Embryonic facial prominence (tissue), 1 donor: ENCODE measurements at regions not wholly inside any gene's neighbourhood (a gene's known extent, or its start where the extent isn't known, plus 50 kb on each side); places are given as distances from the start of the nearest gene placed in this dataset.

Experiments used
- DNase-seq: peaks from one replicate; pipeline ENCODE4 v3.0.0-alpha.2; 2016; ENCODE audit errors: extremely low spot score

GRCh38 chr13:79671420-79671819 lies 190.5 kb downstream of the NDFIP2 start:
- no peak for DNase-seq

DNA sequence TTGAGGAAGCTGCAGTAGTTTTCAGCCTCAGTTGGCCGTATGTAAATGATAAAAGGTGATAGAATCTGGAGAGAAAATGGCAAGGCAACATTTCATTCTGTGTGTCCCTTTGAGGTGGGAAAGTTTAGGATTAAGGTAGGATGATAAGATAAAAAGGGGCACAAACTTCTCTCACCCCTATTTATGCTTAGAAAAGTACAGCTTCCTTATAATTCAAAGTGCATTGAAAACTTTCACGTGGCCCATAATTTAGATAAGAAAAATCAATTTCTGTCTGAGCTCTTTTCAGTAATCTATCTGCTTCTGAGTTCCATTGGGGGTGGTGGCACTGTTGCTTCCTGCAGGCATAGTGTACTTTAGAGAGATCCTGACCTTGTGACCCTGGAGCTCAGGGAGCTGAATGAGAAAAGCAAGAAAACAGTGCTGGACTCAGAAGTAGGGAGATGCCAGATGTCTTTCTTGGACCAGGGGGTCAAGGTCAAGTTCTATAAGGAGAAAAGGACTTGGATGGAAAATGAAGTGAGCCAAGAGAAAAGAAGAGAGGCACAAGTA lies 187.3 kb downstream of the NDFIP2 start:
- no peak for DNase-seq

DNA sequence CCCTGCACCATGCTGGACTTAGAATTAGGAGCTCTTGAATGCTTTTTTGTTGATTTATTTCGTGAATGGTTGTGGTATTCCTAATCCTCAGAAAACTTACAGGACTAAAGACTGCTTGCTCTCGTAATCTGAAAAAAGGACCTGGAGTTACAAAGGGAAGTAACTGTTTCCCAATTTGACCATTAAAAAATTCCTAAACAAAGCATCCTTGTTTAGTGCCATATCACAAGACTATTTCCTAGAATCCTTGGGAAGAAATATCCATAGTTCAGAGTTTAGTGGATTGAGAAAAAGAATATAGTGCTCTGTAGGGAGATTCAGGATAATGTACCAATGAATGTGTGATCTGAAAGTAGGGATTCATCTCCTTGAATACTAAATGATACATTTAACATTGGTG lies 186.8 kb downstream of the NDFIP2 start:
- no peak for DNase-seq

DNA sequence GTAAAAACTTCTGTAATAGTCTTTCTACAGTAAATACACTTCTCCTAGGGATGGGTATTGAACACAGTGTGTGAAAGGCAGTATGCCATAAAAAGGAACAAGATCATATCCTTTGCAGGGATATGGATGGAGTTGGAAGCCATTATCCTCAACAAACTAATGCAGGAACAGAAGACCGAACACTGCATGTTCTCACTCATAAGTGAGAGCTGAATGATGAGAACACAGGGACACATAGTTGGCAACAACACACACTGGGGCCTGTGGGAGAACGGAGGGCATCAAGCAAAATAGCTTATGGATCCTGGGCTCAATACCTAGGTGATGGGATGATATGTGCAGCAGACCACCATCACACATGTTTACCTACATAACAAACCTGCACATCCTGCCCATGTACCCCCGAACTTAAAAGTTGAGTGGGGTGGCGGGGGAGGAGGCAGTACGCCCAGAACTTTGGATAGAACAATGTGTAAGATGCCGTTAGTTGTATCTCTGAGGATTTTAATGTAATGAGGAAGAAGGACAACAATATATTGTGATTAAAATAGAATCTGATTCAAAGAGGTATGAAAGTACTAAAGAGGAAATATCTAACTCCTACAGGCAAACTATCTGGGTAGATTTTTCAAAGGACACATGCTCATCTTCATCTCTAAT lies 183.2 kb downstream of the NDFIP2 start:
- DNase-seq, result no peak

DNA sequence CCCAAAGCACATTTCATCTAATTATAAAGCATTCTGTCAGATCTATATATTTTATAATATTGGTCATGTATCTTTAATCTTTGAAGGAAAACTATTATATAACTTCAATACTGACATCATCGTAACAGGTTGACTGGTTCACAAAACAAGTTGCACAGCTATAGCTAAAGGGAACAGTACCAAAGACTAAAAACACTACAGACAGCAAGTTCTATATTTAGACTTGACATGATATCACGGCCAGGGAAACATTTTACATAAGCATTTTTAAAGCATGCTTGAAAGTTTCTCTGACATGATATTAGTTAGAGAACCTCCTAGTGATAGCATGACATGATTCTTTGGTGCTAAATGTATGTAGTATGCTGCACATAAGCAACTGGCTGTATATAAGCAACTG lies 182.5 kb downstream of the NDFIP2 start:
- DNase-seq, result no peak

DNA sequence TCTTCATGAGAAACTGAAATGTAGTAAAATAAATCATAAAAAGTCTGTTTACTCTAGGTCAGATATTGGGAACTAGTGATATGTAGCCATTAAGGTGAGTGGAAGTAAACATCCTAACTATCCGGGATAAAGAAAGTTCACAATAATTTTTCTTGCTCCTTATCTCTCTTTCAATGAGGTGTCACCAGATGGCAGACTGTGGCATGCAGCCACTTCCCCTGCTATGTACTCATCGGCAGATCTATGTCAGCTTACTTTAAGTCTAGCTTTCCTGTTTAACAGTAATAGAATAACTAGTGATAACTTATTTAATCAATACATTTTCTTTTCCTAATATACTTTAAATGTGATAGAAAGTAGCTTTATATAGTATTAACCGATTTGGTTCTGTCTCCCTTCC lies 181.9 kb downstream of the NDFIP2 start:
- DNase-seq, result no peak

GRCh38 chr13:79660361-79660760 lies 179.4 kb downstream of the NDFIP2 start:
- DNase-seq, result no peak

DNA sequence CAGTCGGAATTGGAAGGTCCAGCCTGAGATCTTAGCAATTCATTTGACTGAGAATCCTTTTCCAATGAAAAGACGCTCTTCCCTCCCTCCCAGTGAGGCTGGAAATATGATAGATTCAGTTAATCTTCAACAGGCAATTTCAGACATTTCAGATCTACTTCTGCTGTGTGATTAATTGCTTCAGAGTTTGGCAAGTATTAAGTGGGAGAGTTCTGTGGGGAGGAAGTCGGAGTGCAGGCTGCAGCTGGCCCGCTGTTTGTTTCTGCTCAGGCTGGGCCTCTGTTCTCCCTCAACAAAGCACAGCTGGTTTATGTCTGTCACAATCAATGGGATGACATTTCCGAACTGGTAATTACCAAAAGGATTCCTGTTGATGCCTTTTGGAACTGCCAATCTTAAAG lies 178.2 kb downstream of the NDFIP2 start:
- no peak for DNase-seq

DNA sequence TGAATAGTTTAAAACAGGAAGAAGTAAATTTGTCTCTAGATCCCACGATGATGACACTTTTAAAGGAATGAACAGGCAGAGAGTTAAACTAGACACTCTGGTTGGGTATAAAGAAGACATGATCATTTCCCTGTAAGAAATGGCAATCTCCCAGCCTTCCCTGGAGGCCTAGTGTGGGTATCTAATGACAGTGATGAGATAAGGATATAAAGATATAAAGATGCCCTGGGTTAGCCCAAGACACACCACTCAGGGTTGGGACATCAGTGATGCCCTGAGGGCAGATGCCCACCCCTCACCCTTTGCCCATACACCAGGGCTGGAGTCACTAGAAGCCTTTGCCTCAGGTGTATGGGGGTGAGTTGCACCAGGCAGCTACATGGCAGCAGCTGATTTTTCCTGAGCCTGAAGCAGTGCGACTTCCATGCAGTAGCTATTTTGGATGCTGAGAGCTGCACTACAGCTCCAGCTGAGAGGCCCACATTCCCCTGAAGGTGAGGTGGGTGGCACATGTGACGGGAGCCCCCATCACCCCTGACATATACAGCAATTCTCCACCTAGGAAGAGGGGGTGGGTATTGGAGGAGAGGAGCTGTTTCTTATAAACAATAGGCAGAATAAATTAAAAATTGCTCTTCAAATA lies 177.5 kb downstream of the NDFIP2 start:
- DNase-seq, result no peak

DNA sequence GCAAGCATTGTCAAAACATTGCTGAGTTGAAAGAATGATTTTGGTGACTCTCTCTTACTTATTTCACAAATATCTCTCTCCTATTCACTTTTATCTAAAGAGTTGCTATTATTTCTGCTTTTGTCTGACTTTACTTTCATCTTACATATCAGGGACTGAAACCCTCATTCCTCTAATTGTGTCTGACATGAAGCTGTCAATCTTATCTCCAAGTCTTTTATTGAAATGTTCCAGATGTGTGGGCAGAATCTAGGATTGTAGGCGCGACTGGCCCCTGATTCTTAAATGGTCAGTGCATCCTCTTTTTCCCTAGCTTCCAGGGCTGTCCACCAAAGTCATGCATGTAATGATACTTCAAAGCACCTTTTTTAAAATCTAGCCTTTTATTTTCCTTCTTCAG lies 174.6 kb downstream of the NDFIP2 start:
- no peak for DNase-seq

- no peak for DNase-seq
Measured at GRCh38 chr13:79654520-79654919, 173.6 kb downstream of the NDFIP2 start.

DNA sequence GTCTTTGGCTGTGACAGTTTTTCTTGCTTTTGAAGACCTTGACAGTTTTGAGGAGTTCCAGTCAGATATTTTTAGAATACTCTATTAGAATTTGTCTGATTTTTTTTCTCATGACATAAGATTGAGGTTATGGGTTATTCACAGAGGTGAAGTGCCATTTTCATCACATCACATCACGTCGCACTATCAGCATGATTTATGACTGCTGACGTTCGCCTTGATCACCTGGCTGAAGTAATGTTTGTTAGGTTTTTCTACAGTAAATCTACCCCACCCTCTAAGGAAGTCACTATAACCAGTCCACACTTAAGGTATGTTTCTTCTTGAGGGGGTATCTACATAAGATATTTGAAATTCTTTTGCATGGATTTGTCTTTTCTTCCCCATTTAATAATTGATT lies 169.7 kb downstream of the NDFIP2 start:
- no peak for DNase-seq

DNA sequence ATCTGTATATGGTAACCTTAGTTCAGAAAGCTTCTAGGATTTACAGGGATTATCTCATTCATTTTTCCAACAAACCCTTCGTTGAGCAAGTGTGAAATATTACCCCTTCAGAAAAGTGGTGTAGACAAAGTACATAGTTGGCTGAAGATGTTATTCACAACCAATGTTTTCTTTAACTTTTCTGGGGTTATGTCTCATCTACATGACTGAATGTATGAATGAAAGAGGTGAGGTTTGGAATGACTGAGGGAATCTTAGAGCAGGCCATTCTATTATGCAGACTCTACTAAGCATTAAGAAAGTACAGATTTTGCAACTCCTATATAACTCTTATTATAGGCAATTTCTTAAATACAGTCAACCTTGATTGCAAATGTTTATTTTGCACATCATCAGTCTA lies 167.2 kb downstream of the NDFIP2 start:
- no peak for DNase-seq

DNA sequence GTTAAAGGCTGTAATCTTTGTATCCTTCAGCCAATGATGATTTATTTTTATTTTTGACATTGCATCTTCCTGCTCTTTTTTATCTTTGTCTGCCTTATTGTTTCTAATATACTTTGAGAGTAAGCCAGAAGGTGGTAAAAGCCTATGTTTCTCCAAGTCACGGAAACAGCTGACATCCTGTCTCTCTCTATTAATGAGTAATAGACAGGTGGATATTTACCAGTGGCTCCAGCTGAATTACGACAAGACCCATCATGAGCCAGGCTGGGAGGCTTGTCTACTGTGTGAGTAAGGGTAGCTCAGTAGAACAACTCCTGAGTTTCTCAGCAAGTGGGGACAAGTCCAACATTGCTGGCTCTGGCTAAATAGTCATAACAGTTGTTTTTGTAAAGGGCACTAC lies 166.6 kb downstream of the NDFIP2 start:
- peak; percentile 14 for DNase-seq

DNA sequence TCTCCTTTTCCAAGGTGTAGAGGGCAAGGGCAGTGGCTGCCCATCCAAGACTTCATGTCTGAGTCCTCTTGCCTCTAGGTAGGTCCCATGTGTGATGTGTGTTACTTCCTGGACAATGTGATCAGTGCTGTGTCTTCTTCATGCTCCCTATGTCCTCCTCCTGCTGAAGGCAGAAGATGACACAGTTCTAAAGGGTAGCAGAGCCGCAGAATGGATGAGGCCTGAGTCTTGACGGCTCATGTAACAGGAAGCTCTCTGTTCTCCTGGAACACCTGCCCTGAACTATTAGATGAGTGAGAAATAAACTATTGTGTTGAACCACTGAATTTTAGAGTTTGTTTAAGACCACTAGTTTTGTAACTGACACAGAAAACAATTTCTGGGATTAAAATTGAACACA lies 165.9 kb downstream of the NDFIP2 start:
- DNase-seq, result no peak

DNA sequence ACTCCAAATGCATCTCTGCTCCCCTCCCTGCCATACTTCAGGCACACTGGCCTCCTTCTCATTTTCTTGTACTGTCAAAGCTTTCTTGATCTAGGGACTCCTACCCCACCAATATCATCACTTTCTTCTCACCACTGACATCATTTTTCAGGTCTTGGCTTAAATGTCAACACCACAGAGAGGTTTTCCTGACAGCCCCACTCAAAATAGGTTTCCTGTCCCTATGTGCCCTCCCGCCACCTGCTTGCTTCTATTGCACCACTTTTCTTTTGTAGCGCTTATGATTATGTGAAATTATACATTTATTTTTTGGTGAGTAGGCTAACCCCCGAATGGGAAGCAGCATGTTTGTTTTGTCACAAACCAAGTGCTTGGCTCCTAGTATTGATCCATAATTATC lies 164.6 kb downstream of the NDFIP2 start:
- DNase-seq, result no peak

DNA sequence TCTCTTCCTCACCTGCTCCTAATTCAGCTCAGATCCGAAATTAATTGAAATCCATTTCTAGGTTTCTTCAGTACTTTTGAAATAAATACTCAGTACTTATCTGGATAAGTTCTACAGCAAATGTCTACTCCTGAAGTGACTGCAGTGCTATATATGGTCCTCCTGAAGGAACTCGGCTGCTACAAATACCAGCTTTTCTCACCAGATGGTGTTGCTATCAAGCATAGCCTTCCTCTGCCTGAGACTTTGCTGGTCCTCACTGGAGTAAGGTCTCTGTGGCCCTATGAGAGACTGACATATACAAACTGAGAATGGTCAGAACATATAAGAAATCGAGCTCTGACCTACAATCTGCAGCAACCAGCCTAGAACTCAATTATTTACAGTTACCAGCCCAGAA lies 161.6 kb downstream of the NDFIP2 start:
- no peak for DNase-seq

DNA sequence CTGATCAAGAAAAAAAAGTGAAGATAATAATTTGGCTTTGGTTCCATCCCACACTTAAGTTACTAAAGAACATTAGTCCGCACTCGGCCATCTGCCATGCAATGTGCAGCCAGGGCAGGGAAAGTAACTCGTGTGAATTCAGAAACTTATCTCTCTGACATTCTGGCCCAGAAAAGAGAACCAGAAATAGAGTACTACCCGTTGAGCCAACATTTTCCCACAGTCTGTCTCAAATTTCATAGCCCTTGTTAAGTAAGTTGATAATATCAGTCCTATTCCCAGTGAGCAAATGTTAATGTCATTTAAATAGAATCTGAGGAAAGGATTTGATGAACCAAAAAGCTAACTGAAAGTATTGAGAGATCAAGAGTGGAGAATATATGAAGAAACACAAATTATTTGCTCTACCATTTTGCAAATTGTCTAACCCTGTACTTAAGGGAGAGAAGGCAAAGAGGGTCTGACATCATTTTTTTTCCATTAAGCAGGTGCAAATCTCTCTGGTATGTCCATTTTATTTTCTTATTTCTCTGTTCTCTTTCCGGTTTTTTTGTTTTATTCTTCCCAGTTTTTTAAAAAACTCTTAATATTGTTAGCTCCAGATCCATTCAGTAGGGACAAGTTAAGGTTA lies 156.3 kb downstream of the NDFIP2 start:
- DNase-seq, result no peak

DNA sequence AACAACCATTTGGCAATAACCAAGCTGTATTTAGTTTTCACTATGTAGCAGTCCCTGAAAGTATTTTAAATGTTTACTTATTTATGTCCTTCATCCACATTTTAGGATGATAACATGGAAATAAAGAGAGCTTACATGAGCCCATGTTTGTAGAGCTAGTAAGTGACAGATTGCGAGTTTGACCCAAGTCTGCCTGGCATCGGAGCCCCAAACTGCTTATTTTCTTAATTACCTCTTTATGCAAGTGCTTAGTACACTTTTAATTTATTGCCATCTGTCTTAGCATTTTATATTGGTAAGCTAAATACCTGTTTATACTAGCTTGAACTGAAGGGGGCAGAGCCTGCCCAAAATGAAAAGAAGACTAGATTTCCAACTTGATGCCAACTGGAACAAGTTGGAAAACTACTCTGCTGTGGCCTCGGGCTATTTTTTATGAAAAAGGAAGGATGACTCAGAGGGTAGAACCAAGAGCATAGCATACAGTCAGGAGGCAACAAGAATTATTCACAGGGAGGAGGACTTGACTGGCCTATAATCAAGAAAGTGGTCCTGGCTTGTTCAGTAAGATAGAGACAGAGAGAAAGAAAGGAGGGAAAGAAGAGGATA lies 150.2 kb downstream of the NDFIP2 start:
- peak; percentile 9 for DNase-seq

- no peak for DNase-seq
Measured at GRCh38 chr13:79628463-79628862, 147.5 kb downstream of the NDFIP2 start.

DNA sequence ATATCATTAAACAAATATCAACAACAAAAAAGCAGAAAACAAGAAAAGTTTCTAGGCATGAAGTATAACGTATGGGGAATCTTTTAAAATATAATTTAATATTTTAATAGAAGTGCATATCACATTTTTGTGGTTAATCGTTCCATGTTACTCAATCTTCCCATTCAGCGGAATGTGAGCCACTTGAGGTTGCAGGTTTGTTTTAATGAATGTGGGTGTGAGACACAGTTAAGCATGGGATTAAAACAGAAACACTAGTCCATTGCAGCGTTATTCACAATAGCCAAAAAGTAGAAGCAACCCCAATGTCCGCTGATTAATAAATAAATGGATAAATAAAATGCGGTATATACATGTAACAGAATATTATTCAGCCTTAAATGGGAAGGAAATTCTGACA lies 146.0 kb downstream of the NDFIP2 start:
- DNase-seq, result no peak

GRCh38 chr13:79625517-79625916 lies 144.6 kb downstream of the NDFIP2 start:
- no peak for DNase-seq

DNA sequence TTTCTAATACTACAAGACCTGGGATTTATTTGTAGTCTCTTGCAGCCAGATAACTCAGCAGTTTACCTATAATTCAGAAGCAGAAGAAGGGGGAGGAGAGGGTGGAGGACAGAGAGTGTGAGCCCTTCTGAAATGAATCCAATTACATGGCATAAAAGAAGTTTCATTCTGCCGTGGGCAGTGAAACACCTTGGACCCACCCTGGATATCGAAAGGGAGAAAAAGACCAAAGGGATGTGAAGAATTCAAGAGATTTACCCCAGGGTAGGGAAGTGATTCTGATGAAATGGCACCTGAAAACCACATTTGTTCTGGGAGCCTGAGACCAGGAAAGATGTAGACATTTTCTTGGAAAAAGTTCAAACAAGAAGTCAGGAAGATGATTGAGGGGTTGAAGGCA lies 140.9 kb downstream of the NDFIP2 start:
- no peak for DNase-seq
